ENCODE measurements at regions not wholly inside any gene's neighbourhood (a gene's known extent, or its start where the extent isn't known, plus 50 kb on each side); places are given as distances from the start of the nearest gene placed in this dataset.

DNA sequence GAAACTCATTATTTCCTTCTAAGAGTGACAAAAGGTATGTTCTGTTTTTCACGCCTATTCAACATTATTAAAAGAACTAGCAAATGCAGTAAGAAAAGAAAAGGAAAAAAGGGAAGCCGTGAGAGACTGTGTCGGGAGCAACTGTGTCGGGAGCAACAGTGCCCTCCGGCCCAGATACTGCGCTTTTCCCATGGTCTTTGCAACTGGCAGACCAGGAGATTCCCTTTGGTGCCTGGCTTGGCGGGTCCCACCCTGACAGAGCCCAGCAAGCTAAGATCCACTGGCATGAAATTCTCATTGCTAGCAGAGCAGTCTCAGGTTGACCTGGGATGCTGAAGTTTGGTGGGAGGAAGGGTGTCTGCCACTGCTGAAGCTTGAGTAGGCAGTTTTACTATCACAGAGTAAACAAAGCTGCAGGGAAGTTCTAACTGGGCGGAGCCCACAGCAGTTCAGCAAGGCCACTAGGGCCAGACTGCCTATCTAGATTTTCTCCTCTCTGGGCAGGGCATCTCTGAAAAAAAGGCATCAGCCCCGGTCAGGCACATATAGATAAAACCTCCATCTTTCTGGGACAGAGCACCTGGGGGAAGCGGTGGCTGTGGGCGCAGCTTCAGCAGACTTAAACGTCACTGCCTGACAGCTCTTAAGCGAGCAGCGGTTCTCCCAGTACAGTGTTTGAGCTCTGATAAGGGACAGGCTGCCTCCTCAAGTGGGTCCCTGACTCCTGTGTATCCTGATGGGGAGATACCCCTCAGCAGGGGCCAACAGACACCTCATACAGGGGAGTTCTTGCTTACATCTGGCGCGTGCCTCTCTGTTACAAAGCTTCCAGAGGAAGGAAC is 1237.4 kb upstream of the CDH18 start:
- TF ChIP-seq, protein P1, sequence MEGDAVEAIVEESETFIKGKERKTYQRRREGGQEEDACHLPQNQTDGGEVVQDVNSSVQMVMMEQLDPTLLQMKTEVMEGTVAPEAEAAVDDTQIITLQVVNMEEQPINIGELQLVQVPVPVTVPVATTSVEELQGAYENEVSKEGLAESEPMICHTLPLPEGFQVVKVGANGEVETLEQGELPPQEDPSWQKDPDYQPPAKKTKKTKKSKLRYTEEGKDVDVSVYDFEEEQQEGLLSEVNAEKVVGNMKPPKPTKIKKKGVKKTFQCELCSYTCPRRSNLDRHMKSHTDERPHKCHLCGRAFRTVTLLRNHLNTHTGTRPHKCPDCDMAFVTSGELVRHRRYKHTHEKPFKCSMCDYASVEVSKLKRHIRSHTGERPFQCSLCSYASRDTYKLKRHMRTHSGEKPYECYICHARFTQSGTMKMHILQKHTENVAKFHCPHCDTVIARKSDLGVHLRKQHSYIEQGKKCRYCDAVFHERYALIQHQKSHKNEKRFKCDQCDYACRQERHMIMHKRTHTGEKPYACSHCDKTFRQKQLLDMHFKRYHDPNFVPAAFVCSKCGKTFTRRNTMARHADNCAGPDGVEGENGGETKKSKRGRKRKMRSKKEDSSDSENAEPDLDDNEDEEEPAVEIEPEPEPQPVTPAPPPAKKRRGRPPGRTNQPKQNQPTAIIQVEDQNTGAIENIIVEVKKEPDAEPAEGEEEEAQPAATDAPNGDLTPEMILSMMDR (IDR thresholded peaks at IDR 0.05; ENCODE audit: low read depth, low read length), result no peak
- no peak overlapping the region for H3K4me3 ChIP-seq (replicated peaks in 1 of 2; ENCODE audit: low read depth in 2 of 2, low read length in 2 of 2)
- no peak for DNase-seq (ENCODE audit: low read depth in 2 of 2)

DNA sequence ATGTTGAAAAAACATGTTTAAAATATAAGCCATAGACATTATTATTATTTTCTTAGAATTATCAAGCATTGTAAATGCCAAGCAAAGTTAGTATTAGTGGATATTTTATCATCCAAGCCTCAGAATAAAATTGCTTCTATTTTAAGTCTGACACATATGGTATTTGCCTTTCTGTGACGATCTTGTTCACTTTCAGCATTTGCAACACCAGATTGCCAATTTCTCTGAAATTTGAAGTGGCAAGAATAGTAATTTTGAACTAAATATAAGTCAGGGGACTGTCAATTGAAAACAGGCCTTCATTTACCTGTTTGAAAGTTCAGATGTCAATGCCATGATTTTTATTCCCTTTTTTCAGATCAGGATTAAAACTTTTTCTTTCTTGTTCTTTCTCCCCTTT is 1233.6 kb upstream of the CDH18 start:
- no peak overlapping the region for H3K4me3 ChIP-seq (replicated peaks in 1 of 2; ENCODE audit: low read depth in 2 of 2, low read length in 2 of 2)
- TF ChIP-seq, protein P1 (IDR thresholded peaks at IDR 0.05; ENCODE audit: low read depth, low read length), result no peak
- DNase-seq (ENCODE audit: low read depth in 2 of 2), result no peak

DNA sequence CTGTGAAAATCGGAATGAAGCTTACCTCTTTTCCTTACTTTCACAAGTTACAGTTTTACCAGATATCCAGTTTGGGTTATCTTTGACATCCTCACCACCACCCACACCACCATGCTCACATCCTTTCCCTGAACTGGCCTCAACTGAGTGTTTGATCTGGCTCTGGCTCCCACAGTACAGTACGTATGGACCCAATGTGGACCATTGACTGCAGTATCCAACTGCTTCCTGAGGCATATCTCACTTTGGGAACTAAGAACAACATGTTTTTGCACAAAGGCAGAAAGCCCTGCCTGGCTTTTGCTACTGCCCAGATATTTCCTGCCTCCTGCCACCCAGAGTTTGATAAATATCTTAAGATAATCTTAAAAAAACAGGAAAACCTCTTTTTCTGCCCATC is 1232.0 kb upstream of the CDH18 start:
- H3K4me3 ChIP-seq (replicated peaks in 1 of 2; ENCODE audit: low read depth in 2 of 2, low read length in 2 of 2), result no peak overlapping the region
- TF ChIP-seq, protein P1 (IDR thresholded peaks at IDR 0.05; ENCODE audit: low read depth, low read length), result no peak
- DNase-seq (ENCODE audit: low read depth in 2 of 2), result no peak

DNA sequence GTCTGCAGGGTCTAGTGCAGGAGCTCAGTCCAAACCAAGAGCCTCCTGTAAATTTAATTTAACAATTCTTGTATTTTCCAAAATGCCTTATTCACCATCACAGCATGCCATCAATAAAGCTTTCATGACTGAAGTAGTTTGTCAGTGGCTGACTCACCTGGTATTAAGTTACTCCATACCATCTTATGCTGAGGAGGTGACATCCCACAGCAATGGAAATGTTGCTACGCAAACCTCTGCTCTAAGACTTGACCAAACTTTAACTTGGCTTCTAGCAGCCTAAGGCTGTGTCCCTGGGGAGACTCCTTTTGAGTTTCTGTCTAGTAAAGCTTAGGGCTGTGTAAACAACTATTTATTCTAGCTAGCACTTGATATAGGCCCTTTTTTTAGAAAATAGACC is 1231.3 kb upstream of the CDH18 start:
- TF ChIP-seq, protein P1 (IDR thresholded peaks at IDR 0.05; ENCODE audit: low read depth, low read length), result no peak
- no peak for DNase-seq (ENCODE audit: low read depth in 2 of 2)
- H3K4me3 ChIP-seq (replicated peaks in 1 of 2; ENCODE audit: low read depth in 2 of 2, low read length in 2 of 2), result no peak overlapping the region

DNA sequence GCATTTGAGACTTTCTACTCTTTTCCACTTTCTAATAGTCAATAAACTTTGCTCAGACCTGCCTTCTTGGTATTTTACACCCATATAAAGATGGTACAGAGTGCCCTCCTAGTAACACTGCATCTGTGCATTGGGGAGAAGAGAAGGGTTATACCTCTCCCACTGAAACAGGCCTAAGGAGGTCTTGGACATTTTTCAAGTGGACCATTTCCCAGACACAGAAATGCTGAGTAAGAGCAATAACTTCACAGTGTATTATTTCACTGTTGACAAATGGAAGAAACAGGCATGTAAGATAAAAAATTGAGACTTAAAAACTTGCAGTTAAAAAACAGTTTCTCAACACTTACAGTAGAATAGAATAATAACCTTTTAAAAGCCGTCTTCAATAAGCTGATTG is 1224.0 kb upstream of the CDH18 start:
- TF ChIP-seq, protein P1 (IDR thresholded peaks at IDR 0.05; ENCODE audit: low read depth, low read length), result no peak
- DNase-seq (ENCODE audit: low read depth in 2 of 2), result peak in 1 of 2 donors; percentile 41
- H3K4me3 ChIP-seq (replicated peaks in 1 of 2; ENCODE audit: low read depth in 2 of 2, low read length in 2 of 2), result no peak overlapping the region

DNA sequence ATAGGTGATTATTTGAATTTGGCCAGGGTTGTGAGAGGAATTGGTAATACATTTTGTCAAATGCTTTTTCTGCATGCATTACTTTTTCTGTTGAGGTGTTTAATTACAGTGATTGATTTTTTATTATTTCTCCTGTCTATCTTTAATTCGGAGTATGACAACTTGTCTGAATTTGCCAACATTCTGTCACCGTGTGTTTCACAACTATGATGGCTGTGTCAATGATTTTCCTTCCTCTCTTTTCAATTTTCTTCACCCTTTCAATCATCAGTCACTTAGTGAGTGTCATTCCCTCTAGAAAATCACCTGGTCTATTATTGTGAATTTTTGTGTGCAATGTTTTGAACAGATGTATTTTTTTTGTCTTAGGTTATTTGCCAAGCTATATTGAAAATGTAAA is 1221.4 kb upstream of the CDH18 start:
- TF ChIP-seq, protein P1 (IDR thresholded peaks at IDR 0.05; ENCODE audit: low read depth, low read length), result no peak
- no peak for DNase-seq (ENCODE audit: low read depth in 2 of 2)
- no peak overlapping the region for H3K4me3 ChIP-seq (replicated peaks in 1 of 2; ENCODE audit: low read depth in 2 of 2, low read length in 2 of 2)
